ENCODE measurements at regions not wholly inside any gene's neighbourhood (a gene's known extent, or its start where the extent isn't known, plus 50 kb on each side); places are given as distances from the start of the nearest gene placed in this dataset.

GRCh38 chr3:124565013-124565412 lies 165.2 kb upstream of the UMPS start:
- TF ChIP-seq, protein P1, sequence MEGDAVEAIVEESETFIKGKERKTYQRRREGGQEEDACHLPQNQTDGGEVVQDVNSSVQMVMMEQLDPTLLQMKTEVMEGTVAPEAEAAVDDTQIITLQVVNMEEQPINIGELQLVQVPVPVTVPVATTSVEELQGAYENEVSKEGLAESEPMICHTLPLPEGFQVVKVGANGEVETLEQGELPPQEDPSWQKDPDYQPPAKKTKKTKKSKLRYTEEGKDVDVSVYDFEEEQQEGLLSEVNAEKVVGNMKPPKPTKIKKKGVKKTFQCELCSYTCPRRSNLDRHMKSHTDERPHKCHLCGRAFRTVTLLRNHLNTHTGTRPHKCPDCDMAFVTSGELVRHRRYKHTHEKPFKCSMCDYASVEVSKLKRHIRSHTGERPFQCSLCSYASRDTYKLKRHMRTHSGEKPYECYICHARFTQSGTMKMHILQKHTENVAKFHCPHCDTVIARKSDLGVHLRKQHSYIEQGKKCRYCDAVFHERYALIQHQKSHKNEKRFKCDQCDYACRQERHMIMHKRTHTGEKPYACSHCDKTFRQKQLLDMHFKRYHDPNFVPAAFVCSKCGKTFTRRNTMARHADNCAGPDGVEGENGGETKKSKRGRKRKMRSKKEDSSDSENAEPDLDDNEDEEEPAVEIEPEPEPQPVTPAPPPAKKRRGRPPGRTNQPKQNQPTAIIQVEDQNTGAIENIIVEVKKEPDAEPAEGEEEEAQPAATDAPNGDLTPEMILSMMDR (IDR thresholded peaks at IDR 0.05; ENCODE audit: low read depth, low read length, missing control alignments), result peak; percentile 86
- in situ Hi-C loops (cut with HindIII; ENCODE audit: low sequenced_read_pairs), result loop anchor here (10.0 kb wide), 1 partner anchor 130 kb away; no protein-coding TSS in a partner anchor
- no peak overlapping the region for H3K4me3 ChIP-seq (ENCODE audit: low read depth, low read length)
- peak; percentile 64 for DNase-seq (ENCODE audit: low read depth)

GRCh38 chr3:124565551-124565950 lies 164.7 kb upstream of the UMPS start:
- in situ Hi-C loops (cut with HindIII; ENCODE audit: low sequenced_read_pairs), result loop anchor here (10.0 kb wide), 1 partner anchor 129 kb away; no protein-coding TSS in a partner anchor
- TF ChIP-seq, protein P1 (IDR thresholded peaks at IDR 0.05; ENCODE audit: low read depth, low read length, missing control alignments), result no peak
- no peak for DNase-seq (ENCODE audit: low read depth)
- no peak overlapping the region for H3K4me3 ChIP-seq (ENCODE audit: low read depth, low read length)

GRCh38 chr3:124566701-124567100 lies 163.6 kb upstream of the UMPS start:
- no peak for DNase-seq (ENCODE audit: low read depth)
- no peak overlapping the region for H3K4me3 ChIP-seq (ENCODE audit: low read depth, low read length)
- TF ChIP-seq, protein P1 (IDR thresholded peaks at IDR 0.05; ENCODE audit: low read depth, low read length, missing control alignments), result no peak
- in situ Hi-C loops (cut with HindIII; ENCODE audit: low sequenced_read_pairs), result loop anchor here (10.0 kb wide), 1 partner anchor 128 kb away; no protein-coding TSS in a partner anchor

DNA sequence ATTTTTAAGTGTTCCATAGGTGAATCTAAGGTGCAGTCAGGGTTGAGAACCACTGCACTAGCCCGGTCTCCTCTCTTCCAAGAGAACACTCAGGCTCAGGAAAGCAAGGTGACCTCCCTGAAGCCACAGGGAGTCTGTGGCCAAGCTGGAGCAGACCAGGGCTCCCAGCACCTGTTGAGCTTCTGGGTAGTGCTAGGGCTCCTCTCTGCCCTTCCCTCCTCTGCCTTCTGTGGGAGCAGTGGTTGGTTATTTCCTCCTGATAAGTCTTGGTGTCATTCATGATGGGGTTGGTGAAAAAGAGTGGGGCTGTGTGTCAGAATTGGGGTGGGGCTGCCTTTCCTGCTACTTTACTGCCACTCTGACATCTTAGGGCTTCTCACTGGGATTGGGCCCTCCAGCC lies 163.1 kb upstream of the UMPS start:
- H3K4me3 ChIP-seq (ENCODE audit: low read depth, low read length), result no peak overlapping the region
- TF ChIP-seq, protein P1 (IDR thresholded peaks at IDR 0.05; ENCODE audit: low read depth, low read length, missing control alignments), result no peak
- in situ Hi-C loops (cut with HindIII; ENCODE audit: low sequenced_read_pairs), result loop anchor here (10.0 kb wide), 1 partner anchor 128 kb away; no protein-coding TSS in a partner anchor
- no peak for DNase-seq (ENCODE audit: low read depth)

- DNase-seq (ENCODE audit: low read depth), result no peak
- TF ChIP-seq, protein P1 (IDR thresholded peaks at IDR 0.05; ENCODE audit: low read depth, low read length, missing control alignments), result no peak
- no peak overlapping the region for H3K4me3 ChIP-seq (ENCODE audit: low read depth, low read length)
- in situ Hi-C loops (cut with HindIII; ENCODE audit: low sequenced_read_pairs), result loop anchor here (10.0 kb wide), 1 partner anchor 125 kb away; no protein-coding TSS in a partner anchor
Observed at GRCh38 chr3:124569761-124570160, 160.5 kb upstream of the UMPS start.

GRCh38 chr3:124570232-124570631 lies 160.0 kb upstream of the UMPS start:
- in situ Hi-C loops (cut with HindIII; ENCODE audit: low sequenced_read_pairs), result no loop called here
- DNase-seq (ENCODE audit: low read depth), result no peak
- TF ChIP-seq, protein P1 (IDR thresholded peaks at IDR 0.05; ENCODE audit: low read depth, low read length, missing control alignments), result no peak
- no peak overlapping the region for H3K4me3 ChIP-seq (ENCODE audit: low read depth, low read length)
